H1 (cell line): ENCODE measurements at regions not wholly inside any gene's neighbourhood (a gene's known extent, or its start where the extent isn't known, plus 50 kb on each side); places are given as distances from the start of the nearest gene placed in this dataset.

Experiments used
- CTCF ChIA-PET: fragments of 300-600 bp; sonication (Branson Sonifier 250); formaldehyde crosslinking; loops from one replicate; lab custom pipeline; 2021; ENCODE audit not compliant: partially characterized antibody; lab: Charles Lee
- POLR2A ChIA-PET: fragments of 300-600 bp; sonication (Branson Sonifier 250); formaldehyde crosslinking; loops from one replicate; lab custom pipeline; 2021; ENCODE audit warnings: inconsistent platforms; ENCODE audit not compliant: partially characterized antibody; lab: Charles Lee
- DNase-seq, 2 experiments: peaks; one replicate each; pipeline versions ENCODE4 v3.0.0 to v3.0.0-alpha.2; 2010 to 2022; ENCODE audit warnings: low spot score in 2 of 2, low read depth in 1 of 2, mixed read lengths in 1 of 2
- FAIRE-seq: peaks from 2 replicates; lab custom pipeline; 2011; peaks lifted over from hg19 to GRCh38; lab: Jason Lieb, UNC
- H2AFZ ChIP-seq: 2 replicates; pipeline ENCODE4 v1.8.1; 2012; ENCODE audit warnings: low read length, inconsistent platforms
- H2AK5ac ChIP-seq: 2 replicates; pipeline ENCODE4 v1.6.1; 2013; ENCODE audit warnings: low read depth, low read length
- H2BK120ac ChIP-seq: replicated peaks from 2 replicates; pipeline ENCODE3; 2013; ENCODE audit warnings: low read depth, low read length, inconsistent platforms
- H2BK12ac ChIP-seq: 2 replicates; pipeline ENCODE4 v1.6.1; 2013; ENCODE audit warnings: low read depth, low read length
- H2BK15ac ChIP-seq: 2 replicates; pipeline ENCODE4 v1.6.1; 2013; ENCODE audit warnings: low read length
- H2BK20ac ChIP-seq: 2 replicates; pipeline ENCODE4 v1.6.1; 2013; ENCODE audit warnings: low read length
- H2BK5ac ChIP-seq: 2 replicates; pipeline ENCODE4 v1.6.1; 2013; ENCODE audit warnings: low read depth, low read length
- H3K14ac ChIP-seq: 2 replicates; pipeline ENCODE4 v1.6.1; 2013; ENCODE audit warnings: inconsistent platforms; ENCODE audit not compliant: insufficient read length
- H3K18ac ChIP-seq: 2 replicates; pipeline ENCODE4 v1.6.1; 2013; ENCODE audit warnings: low read length; ENCODE audit errors: extremely low read depth
- H3K23ac ChIP-seq: 2 replicates; pipeline ENCODE4 v1.6.1; 2013; ENCODE audit warnings: inconsistent platforms; ENCODE audit not compliant: insufficient read length
- H3K23me2 ChIP-seq: 2 replicates; pipeline ENCODE4 v1.6.1; 2013; ENCODE audit warnings: low read depth, low read length
- H3K27ac ChIP-seq: 2 replicates; pipeline ENCODE4 v1.6.1; 2011; ENCODE audit warnings: low read depth, low read length, inconsistent platforms
- H3K27me3 ChIP-seq, 4 experiments: replicated peaks in 1 of 4; 1 replicate in 1 of 4; 2 replicates in 3 of 4; pipeline versions ENCODE4 v1.6.1 to v1.8.1; 2011 to 2013; ENCODE audit warnings: low read length in 3 of 4, mild to moderate bottlenecking in 3 of 4, inconsistent platforms in 2 of 4, mixed read lengths in 2 of 4, moderate library complexity in 1 of 4; ENCODE audit not compliant: control insufficient read depth in 3 of 4, insufficient read depth in 3 of 4; ENCODE audit errors: extremely low read depth in 1 of 4
- H3K36me3 ChIP-seq, 4 experiments: 2 replicates each; pipeline versions ENCODE4 v1.6.1 to v1.8.1; 2011 to 2013; ENCODE audit warnings: mild to moderate bottlenecking in 4 of 4, low read length in 3 of 4, moderate library complexity in 2 of 4, control low read depth in 1 of 4, inconsistent platforms in 1 of 4; ENCODE audit not compliant: insufficient read depth in 4 of 4, control insufficient read depth in 2 of 4
- H3K4ac ChIP-seq: replicated peaks from 2 replicates; pipeline ENCODE3; 2013; ENCODE audit warnings: low read length, low read depth, mixed read lengths, inconsistent platforms; ENCODE audit not compliant: insufficient read length
- H3K4me1 ChIP-seq, 4 experiments: replicated peaks in 1 of 4; 1 replicate in 1 of 4; 2 replicates in 3 of 4; pipeline versions ENCODE4 v1.6.1 to v1.8.1; 2011 to 2013; ENCODE audit warnings: low read length in 3 of 4, inconsistent platforms in 2 of 4, mixed read lengths in 1 of 4; ENCODE audit not compliant: insufficient read depth in 4 of 4, control insufficient read depth in 3 of 4
- H3K4me2 ChIP-seq, 2 experiments: 2 replicates each; pipeline versions ENCODE4 v1.6.1 to v1.8.1; 2011 to 2013; ENCODE audit warnings: low read depth in 2 of 2, low read length in 2 of 2, control low read depth in 1 of 2, inconsistent platforms in 1 of 2, mild to moderate bottlenecking in 1 of 2; ENCODE audit not compliant: insufficient read depth in 1 of 2
- H3K4me3 ChIP-seq, 4 experiments: fragments of 200-600, 300-600 bp in 1 of 4; sonication (generic), shearing (Covaris generic), sonication (Bioruptor Twin) in 1 of 4; 2 replicates each; pipeline versions ENCODE4 v1.5.1 to v1.8.1; 2011 to 2016; ENCODE audit warnings: low read length in 4 of 4, low read depth in 3 of 4, control low read depth in 2 of 4, inconsistent platforms in 2 of 4, mild to moderate bottlenecking in 2 of 4, mixed read lengths in 1 of 4, moderate library complexity in 1 of 4; ENCODE audit not compliant: insufficient read depth in 2 of 4; ENCODE audit errors: extremely low read depth in 1 of 4
- H3K56ac ChIP-seq: replicated peaks from 2 replicates; pipeline ENCODE3; 2013; ENCODE audit warnings: low read depth, mild to moderate bottlenecking, mixed read lengths, low read length, inconsistent platforms; ENCODE audit not compliant: insufficient read length
- H3K79me1 ChIP-seq: 2 replicates; pipeline ENCODE4 v1.6.1; 2013; ENCODE audit warnings: low read depth, low read length, control low read depth
- H3K79me2 ChIP-seq, 2 experiments: 2 replicates each; pipeline versions ENCODE4 v1.6.1 to v1.8.1; 2012 to 2013; ENCODE audit warnings: low read length in 2 of 2, mild to moderate bottlenecking in 2 of 2, inconsistent platforms in 1 of 2; ENCODE audit not compliant: insufficient read depth in 2 of 2, control insufficient read depth in 1 of 2
- H3K9ac ChIP-seq, 4 experiments: replicated peaks in 1 of 4; 1 replicate in 1 of 4; 2 replicates in 3 of 4; pipeline versions ENCODE4 v1.6.1 to v1.8.1; 2011 to 2013; ENCODE audit warnings: low read depth in 3 of 4, low read length in 3 of 4, control low read depth in 2 of 4, mild to moderate bottlenecking in 2 of 4, moderate library complexity in 2 of 4, inconsistent platforms in 1 of 4; ENCODE audit errors: extremely low read depth in 1 of 4
- H3K9me3 ChIP-seq, 2 experiments: 2 replicates each; pipeline versions ENCODE4 v1.6.1 to v1.8.1; 2012 to 2013; ENCODE audit warnings: mild to moderate bottlenecking in 2 of 2, moderate library complexity in 2 of 2, control low read depth in 1 of 2, inconsistent platforms in 1 of 2, low read depth in 1 of 2, low read length in 1 of 2, mixed read lengths in 1 of 2; ENCODE audit not compliant: insufficient read depth in 2 of 2
- H4K20me1 ChIP-seq, 2 experiments: replicated peaks in 1 of 2; 2 replicates each; pipeline versions ENCODE3 to v1.8.1; 2011 to 2013; ENCODE audit warnings: inconsistent platforms in 2 of 2, low read length in 2 of 2, mild to moderate bottlenecking in 1 of 2; ENCODE audit not compliant: insufficient read depth in 2 of 2, control insufficient read depth in 1 of 2
- H4K5ac ChIP-seq: 2 replicates; pipeline ENCODE4 v1.6.1; 2013; ENCODE audit warnings: low read length, low read depth, mixed read lengths, inconsistent platforms; ENCODE audit not compliant: insufficient read length
- H4K8ac ChIP-seq: 2 replicates; pipeline ENCODE4 v1.8.0; 2013; ENCODE audit warnings: mild to moderate bottlenecking, moderate library complexity, low read length, inconsistent platforms; ENCODE audit not compliant: insufficient read depth; ENCODE audit errors: extremely low read depth
- H4K91ac ChIP-seq: replicated peaks from 2 replicates; pipeline ENCODE3; 2013; ENCODE audit warnings: low read length, mixed read lengths, inconsistent platforms; ENCODE audit not compliant: insufficient read length
- CBX5 ChIP-seq: fragments of 300-800, 300-1000 bp; sonication (generic); IDR thresholded peaks from 2 replicates; pipeline ENCODE4 v1.7.1; 2016; ENCODE audit warnings: antibody characterized with exemption, low read length, low read depth
- CBX8 ChIP-seq: fragments of 300-800, 300-1000 bp; sonication (generic); IDR thresholded peaks from 2 replicates; pipeline ENCODE4 v1.7.1; 2016; ENCODE audit warnings: low read depth, low read length, borderline replicate concordance
- CHD2 ChIP-seq: IDR thresholded peaks from 2 replicates; pipeline ENCODE4 v1.6.1; 2012; ENCODE audit warnings: low read length, improper control_type of control experiment
- EGR1 ChIP-seq: IDR thresholded peaks from 2 replicates; pipeline ENCODE4 v1.6.1; 2011; ENCODE audit warnings: low read depth, low read length, borderline replicate concordance
- GTF2F1 ChIP-seq: IDR thresholded peaks from 2 replicates; pipeline ENCODE4 v1.6.1; 2012; ENCODE audit warnings: low read depth, low read length, improper control_type of control experiment, borderline replicate concordance
- JUN ChIP-seq: IDR thresholded peaks from 2 replicates; pipeline ENCODE4 v1.6.1; 2011; ENCODE audit warnings: low read depth, mild to moderate bottlenecking, improper control_type of control experiment, low read length
- KDM1A ChIP-seq: fragments of 200-600, 300-600 bp; sonication (generic); IDR thresholded peaks from 2 replicates; pipeline ENCODE4 v1.7.1; 2016; ENCODE audit warnings: mild to moderate bottlenecking, low read length, borderline replicate concordance
- SAP30 ChIP-seq: fragments of 300-600 bp; sonication (generic); IDR thresholded peaks from 2 replicates; pipeline ENCODE4 v1.7.1; 2012; ENCODE audit warnings: low read length, moderate library complexity, mild to moderate bottlenecking, inconsistent platforms; ENCODE audit not compliant: insufficient read depth, insufficient replicate concordance
- SIN3A ChIP-seq, 2 experiments: IDR thresholded peaks in 1 of 2; conservative IDR thresholded peaks in 1 of 2; 2 replicates each; pipeline ENCODE4 v1.6.1; 2011 to 2012; ENCODE audit warnings: low read length in 2 of 2, improper control_type of control experiment in 1 of 2, low read depth in 1 of 2, mild to moderate bottlenecking in 1 of 2
- SRF ChIP-seq: IDR thresholded peaks from 2 replicates; pipeline ENCODE4 v1.6.1; 2011; ENCODE audit warnings: mild to moderate bottlenecking, low read depth, low read length, moderate library complexity
- WGBS, 2 experiments: shearing (Covaris generic) in 1 of 2; methylation state at CpG; one replicate each; pipeline versions ENCODE4 v1.1.6 to v1.1.7; 2013 to 2015; ENCODE audit warnings: low lambda C conversion rate in 2 of 2, mixed read lengths in 2 of 2, inconsistent platforms in 1 of 2, low coverage in 1 of 2, missing lambda C conversion rate in 1 of 2; ENCODE audit not compliant: insufficient replicate concordance in 2 of 2, insufficient coverage in 1 of 2, insufficient read length in 1 of 2; ENCODE audit errors: extremely low coverage in 1 of 2, missing lambda C conversion rate in 1 of 2; 5-methylcytosine and 5-hydroxymethylcytosine counted together
- TF ChIP-seq, protein P1 (sequence below): IDR thresholded peaks from 2 replicates; pipeline ENCODE4 v1.6.1; 2012; ENCODE audit warnings: low read length, inconsistent platforms

DNA sequence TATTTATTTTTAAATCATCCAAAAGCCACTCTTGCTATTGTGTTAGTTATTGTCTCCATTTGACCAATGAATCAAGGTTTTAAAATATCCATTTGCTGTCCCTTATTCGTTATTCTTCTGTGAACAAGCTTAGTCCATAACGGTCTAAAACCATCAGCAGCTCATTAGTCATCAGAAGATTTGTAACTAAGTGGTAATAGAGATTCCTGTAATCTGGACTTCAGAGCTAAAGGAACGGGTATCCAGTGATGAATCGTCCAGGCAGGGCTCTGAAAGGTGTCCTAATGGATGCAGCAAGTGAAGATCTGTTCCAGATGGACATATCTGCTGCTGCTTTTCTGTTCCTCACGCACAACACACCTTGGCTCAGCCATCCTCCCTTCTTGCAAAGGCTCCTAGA lies 362.7 kb upstream of the CFAP20DC start:
- 85% methylated on average over 5 of the region's 5 CpGs; no CpG with 5 or more reads in 1 of the 2 experiments for WGBS, 2 experiments
- H3K56ac ChIP-seq = no peak overlapping the region
- no peak overlapping the region for H3K14ac ChIP-seq
- H2BK120ac ChIP-seq = no peak overlapping the region
- H3K79me1 ChIP-seq = no peaks in the 10 kb centered on the region
- H2BK20ac ChIP-seq = no peak overlapping the region
- no peaks in the 10 kb centered on the region for H3K36me3 ChIP-seq
- no peak overlapping the region for H3K9ac ChIP-seq
- no peaks in the 10 kb centered on the region for H4K20me1 ChIP-seq
- H2AK5ac ChIP-seq = no peak overlapping the region
- no peak for FAIRE-seq
- no peak overlapping the region for H3K4ac ChIP-seq
- no peak overlapping the region for H2BK5ac ChIP-seq
- no peaks in the 10 kb centered on the region for H3K4me1 ChIP-seq
- no peak overlapping the region for H2AFZ ChIP-seq
- H2BK15ac ChIP-seq = no peak overlapping the region
- no peak overlapping the region for H4K5ac ChIP-seq
- H3K23me2 ChIP-seq = no peaks in the 10 kb centered on the region
- ChIA-PET POLR2A (no interaction called here), CTCF (interaction anchor here (1.0 kb wide), 1 partner anchor 13 kb away, joined by 3 read pairs; no protein-coding TSS in a partner anchor)
- TF ChIP-seq JUN (no peak), SAP30 (no peak), SIN3A (conservative IDR thresholded peaks at IDR 0.05 in 1 of 2, IDR thresholded peaks at IDR 0.05 in 1 of 2; ENCODE audit: low read depth in 1 of 2, low read length in 2 of 2) (no peak), GTF2F1 (no peak), SRF (no peak), CBX5 (no peak), CHD2 (no peak), CBX8 (no peak), KDM1A (no peak), EGR1 (no peak)
- TF ChIP-seq, protein P1, sequence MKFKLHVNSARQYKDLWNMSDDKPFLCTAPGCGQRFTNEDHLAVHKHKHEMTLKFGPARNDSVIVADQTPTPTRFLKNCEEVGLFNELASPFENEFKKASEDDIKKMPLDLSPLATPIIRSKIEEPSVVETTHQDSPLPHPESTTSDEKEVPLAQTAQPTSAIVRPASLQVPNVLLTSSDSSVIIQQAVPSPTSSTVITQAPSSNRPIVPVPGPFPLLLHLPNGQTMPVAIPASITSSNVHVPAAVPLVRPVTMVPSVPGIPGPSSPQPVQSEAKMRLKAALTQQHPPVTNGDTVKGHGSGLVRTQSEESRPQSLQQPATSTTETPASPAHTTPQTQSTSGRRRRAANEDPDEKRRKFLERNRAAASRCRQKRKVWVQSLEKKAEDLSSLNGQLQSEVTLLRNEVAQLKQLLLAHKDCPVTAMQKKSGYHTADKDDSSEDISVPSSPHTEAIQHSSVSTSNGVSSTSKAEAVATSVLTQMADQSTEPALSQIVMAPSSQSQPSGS = no peak
- no peaks in the 10 kb centered on the region for H3K27me3 ChIP-seq
- no peaks in the 10 kb centered on the region for H3K79me2 ChIP-seq
- H3K4me3 ChIP-seq = no peak overlapping the region
- H2BK12ac ChIP-seq = no peak overlapping the region
- H3K27ac ChIP-seq = no peak overlapping the region
- H4K8ac ChIP-seq = no peak overlapping the region
- H3K4me2 ChIP-seq = no peak overlapping the region
- no peaks in the 10 kb centered on the region for H3K9me3 ChIP-seq
- no peak overlapping the region for H3K18ac ChIP-seq
- DNase-seq = no peak
- H4K91ac ChIP-seq = no peak overlapping the region
- H3K23ac ChIP-seq = no peak overlapping the region
